Globus pallidus (tissue), 1 donor: ENCODE measurements at regions not wholly inside any gene's neighbourhood (a gene's known extent, or its start where the extent isn't known, plus 50 kb on each side); places are given as distances from the start of the nearest gene placed in this dataset.

ENCODE experiments used
- DNase-seq: peaks from one replicate; pipeline ENCODE4 v3.0.0-alpha.2; 2015; ENCODE audit warnings: low spot score

- no peak for DNase-seq
Measured at GRCh38 chr13:85288698-85289097, 510.5 kb downstream of the SLITRK6 start.

GRCh38 chr13:85287528-85287927 is 511.7 kb downstream of the SLITRK6 start:
- no peak for DNase-seq

GRCh38 chr13:85286081-85286480 is 513.1 kb downstream of the SLITRK6 start:
- no peak for DNase-seq

- DNase-seq = no peak
Measured at GRCh38 chr13:85284349-85284748, 514.9 kb downstream of the SLITRK6 start.

- no peak for DNase-seq
Measured at GRCh38 chr13:85283408-85283807, 515.8 kb downstream of the SLITRK6 start.

GRCh38 chr13:85282876-85283275 is 516.3 kb downstream of the SLITRK6 start:
- no peak for DNase-seq

- no peak for DNase-seq
Measured at GRCh38 chr13:85278851-85279250, 520.4 kb downstream of the SLITRK6 start.

- no peak for DNase-seq
Measured at GRCh38 chr13:85277748-85278147, 521.5 kb downstream of the SLITRK6 start.

- no peak for DNase-seq
Measured at GRCh38 chr13:85266771-85267170, 532.4 kb downstream of the SLITRK6 start.

- DNase-seq = no peak
Measured at GRCh38 chr13:85266331-85266730, 532.9 kb downstream of the SLITRK6 start.

GRCh38 chr13:85265296-85265695 is 533.9 kb downstream of the SLITRK6 start:
- DNase-seq = no peak

GRCh38 chr13:85262499-85262898 is 536.7 kb downstream of the SLITRK6 start:
- no peak for DNase-seq

- no peak for DNase-seq
Measured at GRCh38 chr13:85261757-85262346, 537.4 kb downstream of the SLITRK6 start.

GRCh38 chr13:85260896-85261295 is 538.3 kb downstream of the SLITRK6 start:
- DNase-seq = no peak

- DNase-seq = no peak
Measured at GRCh38 chr13:85255978-85256377, 543.2 kb downstream of the SLITRK6 start.

- no peak for DNase-seq
Measured at GRCh38 chr13:85254641-85255040, 544.6 kb downstream of the SLITRK6 start.

GRCh38 chr13:85249151-85249550 is 550.1 kb downstream of the SLITRK6 start:
- no peak for DNase-seq

GRCh38 chr13:85247780-85248179 is 551.4 kb downstream of the SLITRK6 start:
- DNase-seq = no peak

GRCh38 chr13:85243831-85244230 is 555.4 kb downstream of the SLITRK6 start:
- no peak for DNase-seq

GRCh38 chr13:85241060-85241459 is 558.2 kb downstream of the SLITRK6 start:
- no peak for DNase-seq

- no peak for DNase-seq
Measured at GRCh38 chr13:85236413-85236812, 562.8 kb downstream of the SLITRK6 start.

GRCh38 chr13:85230691-85231093 is 568.5 kb downstream of the SLITRK6 start:
- peak; percentile 24 for DNase-seq

- no peak for DNase-seq
Measured at GRCh38 chr13:85228692-85229091, 570.5 kb downstream of the SLITRK6 start.

GRCh38 chr13:85223883-85224656 is 575.1 kb downstream of the SLITRK6 start:
- no peak for DNase-seq
